ENCODE measurements at regions not wholly inside any gene's neighbourhood (a gene's known extent, or its start where the extent isn't known, plus 50 kb on each side); places are given as distances from the start of the nearest gene placed in this dataset.

DNA sequence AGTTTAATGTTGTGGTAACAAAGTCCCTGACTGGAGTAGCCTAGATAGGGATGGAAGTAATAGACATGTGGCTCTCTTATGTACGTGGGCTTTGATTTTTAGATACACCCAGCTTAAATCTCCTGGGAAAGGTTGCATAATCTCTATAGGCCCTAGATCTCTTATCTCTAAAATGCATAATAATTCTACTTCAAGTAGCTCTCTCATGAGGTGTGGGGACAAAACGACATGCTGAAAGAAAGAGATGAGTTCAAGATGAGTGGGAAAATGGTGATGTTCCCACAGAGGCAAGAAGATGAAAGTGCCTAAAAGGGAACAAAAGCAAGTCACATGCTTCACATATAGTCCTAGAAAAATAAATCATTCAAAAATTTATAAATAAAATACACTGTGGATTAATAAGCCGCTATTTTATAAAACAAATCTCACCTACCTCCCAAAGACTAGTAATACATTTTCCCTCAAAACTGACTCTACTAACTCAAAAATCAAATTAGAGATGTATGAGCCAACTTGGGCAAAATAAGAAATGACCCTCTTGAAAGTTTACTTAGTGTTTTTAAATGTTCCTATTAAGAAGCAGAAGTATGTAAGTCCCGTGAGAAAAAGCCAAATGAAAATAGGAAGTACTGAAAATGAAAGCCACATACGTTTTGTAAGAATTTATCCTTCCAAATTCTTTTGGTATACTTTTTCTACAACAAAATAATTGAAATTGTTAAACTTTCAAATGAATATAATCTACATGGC, 148.2 kb upstream of the ITGA4 start:
- TF ChIP-seq POLR2AphosphoS5 (IDR thresholded peaks at IDR 0.05; ENCODE audit: low read depth, low read length) (no peak), POLR2A (IDR thresholded peaks at IDR 0.05; ENCODE audit: low read depth, low read length) (no peak), TAF1 (IDR thresholded peaks at IDR 0.05; ENCODE audit: borderline replicate concordance, low read depth, low read length) (no peak)

Data from GM12892 (cell line).